PC-9 (cell line): ENCODE measurements at regions not wholly inside any gene's neighbourhood (a gene's known extent, or its start where the extent isn't known, plus 50 kb on each side); places are given as distances from the start of the nearest gene placed in this dataset.

Source experiments
- CTCF ChIP-seq: fragments of 200-600 bp; sonication (generic); conservative IDR thresholded peaks from 2 replicates; pipeline ENCODE4 v1.6.1; 2017; ENCODE audit warnings: mixed run types, antibody characterized with exemption, mild to moderate bottlenecking, moderate library complexity
- EZH2 ChIP-seq: fragments of 200-600 bp; sonication (generic); IDR thresholded peaks from 2 replicates; pipeline ENCODE4 v1.8.0; 2017; ENCODE audit warnings: antibody characterized with exemption, low read depth

- TF ChIP-seq CTCF = no peak
- TF ChIP-seq EZH2 = no peak
Measured at GRCh38 chr2:226304308-226304707, 495.3 kb downstream of the IRS1 start.
